Lower lobe of right lung (tissue), 2 donors: ENCODE measurements at regions not wholly inside any gene's neighbourhood (a gene's known extent, or its start where the extent isn't known, plus 50 kb on each side); places are given as distances from the start of the nearest gene placed in this dataset.
"Not testable (repeated sequence)": the region's sequence is repeated elsewhere in the genome, so short reads cannot be mapped to it uniquely, and the experiment has no call there.

ENCODE experiments used
- ATAC-seq, 2 donors: fragments of 200-7000 bp; cut with Tn5 transposase; one replicate each; pipeline ENCODE4 v1.9.1; 2020 to 2022; ENCODE audit warnings: mild to moderate bottlenecking in 2 of 2, moderate library complexity in 2 of 2
- DNase-seq: peaks from one replicate; pipeline ENCODE4 v3.0.0-alpha.2; 2020
- H3K27ac ChIP-seq: fragments of 200-600 bp; one replicate; pipeline ENCODE4 v1.8.0; 2022
- H3K27me3 ChIP-seq: fragments of 200-600 bp; one replicate; pipeline ENCODE4 v1.8.0; 2022; ENCODE audit warnings: low read depth
- H3K36me3 ChIP-seq: fragments of 200-600 bp; one replicate; pipeline ENCODE4 v1.8.0; 2022; ENCODE audit warnings: mild to moderate bottlenecking
- H3K4me1 ChIP-seq: fragments of 200-600 bp; one replicate; pipeline ENCODE4 v1.8.0; 2022
- H3K4me3 ChIP-seq: fragments of 200-600 bp; one replicate; pipeline ENCODE4 v1.8.0; 2022; ENCODE audit warnings: mild to moderate bottlenecking
- H3K9me3 ChIP-seq: fragments of 200-600 bp; one replicate; pipeline ENCODE4 v1.8.0; 2022
- intact Hi-C: fragments of 100-400 bp; cut with DNase I; formaldehyde crosslinking; loops from one replicate; pipeline ENCODE4 v1.11.0; 2022
- TF ChIP-seq, protein P1 (sequence below): fragments of 200-600 bp; IDR thresholded peaks from one replicate; pipeline ENCODE4 v1.8.0; 2022; ENCODE audit warnings: antibody characterized with exemption, mild to moderate bottlenecking
- donor health status: DM: no; HTN: yes; CAD: no; lungs with severe emphysema.

DNA sequence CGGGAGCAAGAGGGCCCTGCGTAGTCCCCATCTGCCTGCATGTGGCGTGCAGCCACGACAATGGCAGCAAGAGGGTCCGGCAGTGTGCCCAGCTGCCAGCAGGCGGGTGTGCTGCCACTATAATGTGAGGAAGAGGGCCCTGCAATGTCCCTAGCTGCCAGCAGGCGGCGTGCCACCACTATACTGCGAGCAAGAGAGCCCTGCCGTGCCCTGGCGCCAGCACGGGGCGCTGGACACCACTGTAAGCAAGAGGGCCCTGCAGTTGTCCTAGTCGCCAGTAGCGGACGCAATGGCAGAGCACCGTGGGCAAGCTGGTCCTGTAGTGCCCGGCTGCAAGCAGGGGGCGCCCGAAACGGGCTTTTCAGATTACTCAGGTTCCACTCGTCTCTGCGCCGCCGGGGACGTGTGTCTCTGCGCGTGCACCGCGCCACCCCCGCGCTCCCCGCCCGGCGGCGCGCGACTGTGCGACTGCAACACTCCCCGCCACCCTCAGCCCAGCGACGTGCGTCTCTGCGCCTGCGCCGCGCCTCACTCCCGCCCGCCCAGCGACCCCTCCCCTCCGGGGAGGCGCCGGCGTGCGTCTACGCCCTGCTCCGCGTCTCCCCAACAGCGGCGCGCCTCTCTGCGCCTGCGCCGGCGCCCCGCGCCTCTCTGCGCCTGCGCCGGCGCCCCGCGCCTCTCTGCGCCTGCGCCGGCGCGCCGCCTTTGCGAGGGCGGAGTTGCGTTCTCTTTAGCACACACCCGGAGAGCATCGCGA lies 159.4 kb upstream of the FRG2B start:
- ATAC-seq, H3K9me3 ChIP-seq, H3K4me1 ChIP-seq, H3K36me3 ChIP-seq, H3K4me3 ChIP-seq, H3K27me3 ChIP-seq, intact Hi-C loops, H3K27ac ChIP-seq: not testable (repeated sequence)
- DNase-seq = peak; percentile 42
- TF ChIP-seq, protein P1, sequence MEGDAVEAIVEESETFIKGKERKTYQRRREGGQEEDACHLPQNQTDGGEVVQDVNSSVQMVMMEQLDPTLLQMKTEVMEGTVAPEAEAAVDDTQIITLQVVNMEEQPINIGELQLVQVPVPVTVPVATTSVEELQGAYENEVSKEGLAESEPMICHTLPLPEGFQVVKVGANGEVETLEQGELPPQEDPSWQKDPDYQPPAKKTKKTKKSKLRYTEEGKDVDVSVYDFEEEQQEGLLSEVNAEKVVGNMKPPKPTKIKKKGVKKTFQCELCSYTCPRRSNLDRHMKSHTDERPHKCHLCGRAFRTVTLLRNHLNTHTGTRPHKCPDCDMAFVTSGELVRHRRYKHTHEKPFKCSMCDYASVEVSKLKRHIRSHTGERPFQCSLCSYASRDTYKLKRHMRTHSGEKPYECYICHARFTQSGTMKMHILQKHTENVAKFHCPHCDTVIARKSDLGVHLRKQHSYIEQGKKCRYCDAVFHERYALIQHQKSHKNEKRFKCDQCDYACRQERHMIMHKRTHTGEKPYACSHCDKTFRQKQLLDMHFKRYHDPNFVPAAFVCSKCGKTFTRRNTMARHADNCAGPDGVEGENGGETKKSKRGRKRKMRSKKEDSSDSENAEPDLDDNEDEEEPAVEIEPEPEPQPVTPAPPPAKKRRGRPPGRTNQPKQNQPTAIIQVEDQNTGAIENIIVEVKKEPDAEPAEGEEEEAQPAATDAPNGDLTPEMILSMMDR = peak; percentile 7

- intact Hi-C loops, ATAC-seq, H3K4me1 ChIP-seq, H3K9me3 ChIP-seq, H3K4me3 ChIP-seq, H3K27me3 ChIP-seq, H3K27ac ChIP-seq, DNase-seq, H3K36me3 ChIP-seq: not testable (repeated sequence)
Observed at GRCh38 chr10:133785178-133785577, 158.6 kb upstream of the FRG2B start.

DNA sequence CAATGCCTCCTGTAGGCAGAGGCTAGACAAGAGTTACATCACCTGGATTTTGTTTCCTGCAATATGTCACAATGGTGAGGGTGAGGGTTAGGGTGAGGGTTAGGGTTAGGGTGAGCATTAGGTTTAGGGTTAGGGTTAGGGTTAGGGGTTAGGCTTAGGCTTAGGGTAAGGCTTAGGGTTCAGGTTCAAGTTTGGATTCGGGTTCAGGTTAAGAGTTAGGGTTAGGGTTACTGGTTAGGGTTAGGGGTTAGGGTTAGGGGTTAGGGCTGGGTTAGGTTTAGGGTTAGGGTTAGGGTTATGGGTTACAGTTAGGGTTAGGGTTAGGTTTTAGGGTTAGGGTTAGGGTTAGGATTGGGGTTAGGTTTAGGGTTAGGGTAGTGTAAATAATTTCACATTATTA lies 138.7 kb upstream of the FRG2B start:
- intact Hi-C loops, H3K4me1 ChIP-seq, H3K27me3 ChIP-seq, DNase-seq, ATAC-seq, H3K4me3 ChIP-seq, H3K27ac ChIP-seq, H3K36me3 ChIP-seq, H3K9me3 ChIP-seq: not testable (repeated sequence)

DNA sequence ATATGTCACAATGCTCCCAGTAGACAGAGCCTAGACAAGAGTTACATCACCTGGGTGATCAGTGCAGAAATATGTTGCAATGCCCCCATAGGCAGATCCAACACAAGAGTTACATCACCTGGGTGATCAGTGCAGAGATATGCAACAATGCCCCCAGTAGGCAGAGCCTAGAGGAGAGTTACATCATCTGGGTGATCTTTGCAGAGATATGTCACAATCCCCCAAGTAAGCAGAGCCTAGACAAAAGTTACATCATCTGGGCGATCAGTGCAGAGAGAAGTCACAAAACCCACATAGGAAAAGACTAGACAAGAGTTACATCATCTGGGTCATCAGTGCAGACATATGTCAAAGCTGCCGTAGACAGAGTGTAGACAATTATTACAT lies 138.2 kb upstream of the FRG2B start:
- H3K27ac ChIP-seq, H3K9me3 ChIP-seq, H3K4me1 ChIP-seq, ATAC-seq, DNase-seq, H3K4me3 ChIP-seq, H3K36me3 ChIP-seq, intact Hi-C loops, H3K27me3 ChIP-seq: not testable (repeated sequence)

- H3K27ac ChIP-seq, intact Hi-C loops, H3K36me3 ChIP-seq, H3K4me1 ChIP-seq, H3K27me3 ChIP-seq, DNase-seq, H3K4me3 ChIP-seq, H3K9me3 ChIP-seq: not testable (repeated sequence)
- ATAC-seq = peak; percentile 12 to 35
Observed at GRCh38 chr10:133763875-133764822, 137.6 kb upstream of the FRG2B start.

- intact Hi-C loops, H3K9me3 ChIP-seq, H3K36me3 ChIP-seq, H3K27me3 ChIP-seq, H3K4me1 ChIP-seq, H3K27ac ChIP-seq, DNase-seq, H3K4me3 ChIP-seq: not testable (repeated sequence)
- peak; percentile 80 to 83 for ATAC-seq
Observed at GRCh38 chr10:133763190-133763589, 136.6 kb upstream of the FRG2B start.

GRCh38 chr10:133753545-133753944 lies 127.0 kb upstream of the FRG2B start:
- H3K4me3 ChIP-seq, H3K36me3 ChIP-seq, H3K27me3 ChIP-seq, DNase-seq, H3K27ac ChIP-seq, H3K4me1 ChIP-seq, H3K9me3 ChIP-seq, intact Hi-C loops: not testable (repeated sequence)
- ATAC-seq = peak; percentile 79 to 91
